Endothelial cell of umbilical vein (primary cell): ENCODE measurements at regions not wholly inside any gene's neighbourhood (a gene's known extent, or its start where the extent isn't known, plus 50 kb on each side); places are given as distances from the start of the nearest gene placed in this dataset.

Experiments used
- CTCF ChIP-seq, 2 donors: IDR thresholded peaks; 1 replicate in 1 of 2; 2 replicates in 1 of 2; pipeline ENCODE4 v1.5.1; 2011; ENCODE audit warnings: low read length in 2 of 2, mild to moderate bottlenecking in 2 of 2, moderate library complexity in 2 of 2, control low read depth in 1 of 2, inconsistent platforms in 1 of 2, low read depth in 1 of 2; ENCODE audit not compliant: insufficient read depth in 1 of 2; ENCODE audit errors: extremely low read depth in 1 of 2
- EZH2 ChIP-seq: IDR thresholded peaks from 2 replicates; pipeline ENCODE4 v1.6.1; 2012; ENCODE audit warnings: borderline replicate concordance, low read depth, mild to moderate bottlenecking, moderate library complexity, low read length, inconsistent platforms; ENCODE audit not compliant: severe bottlenecking
- JUN ChIP-seq: IDR thresholded peaks from 2 replicates; pipeline ENCODE4 v1.6.1; 2011; ENCODE audit warnings: borderline replicate concordance, low read depth; ENCODE audit not compliant: insufficient read length, insufficient read depth
- MAX ChIP-seq: IDR thresholded peaks from 2 replicates; pipeline ENCODE4 v1.6.1; 2011; ENCODE audit not compliant: insufficient read depth, insufficient read length
- POLR2A ChIP-seq: IDR thresholded peaks from 2 replicates; pipeline ENCODE4 v1.6.1; 2012; ENCODE audit warnings: low read depth, mild to moderate bottlenecking, control low read depth, low read length
- POLR2AphosphoS5 ChIP-seq: IDR thresholded peaks from 2 replicates; pipeline ENCODE4 v1.6.1; 2012; ENCODE audit warnings: low read depth, mild to moderate bottlenecking, control low read depth, low read length, moderate library complexity; ENCODE audit not compliant: insufficient read depth

GRCh38 chr11:39589391-39589790 lies 1870.1 kb downstream of the LRRC4C start:
- TF ChIP-seq POLR2A (no peak), MAX (no peak), CTCF (IDR thresholded peaks at IDR 0.05; ENCODE audit: extremely low read depth in 1 of 2, insufficient read depth in 1 of 2, low read depth in 1 of 2, low read length in 2 of 2) (no peak), EZH2 (no peak), POLR2AphosphoS5 (no peak), JUN (no peak)
